Anterior cingulate cortex (tissue), 58 donors: ENCODE measurements at regions not wholly inside any gene's neighbourhood (a gene's known extent, or its start where the extent isn't known, plus 50 kb on each side); places are given as distances from the start of the nearest gene placed in this dataset.
"Not testable (repeated sequence)": the region's sequence is repeated elsewhere in the genome, so short reads cannot be mapped to it uniquely, and the experiment has no call there.

Source experiments
- DNase-seq, 58 donors: peaks; one replicate each; lab custom pipeline; 2025; lab: John Stamatoyannopoulos, UW

- peak in 1 of 58 donors; percentile 24 for DNase-seq
These were observed 69.2 kb upstream of the SSBP3 start for GRCh38 chr1:54475357-54475881.

DNA sequence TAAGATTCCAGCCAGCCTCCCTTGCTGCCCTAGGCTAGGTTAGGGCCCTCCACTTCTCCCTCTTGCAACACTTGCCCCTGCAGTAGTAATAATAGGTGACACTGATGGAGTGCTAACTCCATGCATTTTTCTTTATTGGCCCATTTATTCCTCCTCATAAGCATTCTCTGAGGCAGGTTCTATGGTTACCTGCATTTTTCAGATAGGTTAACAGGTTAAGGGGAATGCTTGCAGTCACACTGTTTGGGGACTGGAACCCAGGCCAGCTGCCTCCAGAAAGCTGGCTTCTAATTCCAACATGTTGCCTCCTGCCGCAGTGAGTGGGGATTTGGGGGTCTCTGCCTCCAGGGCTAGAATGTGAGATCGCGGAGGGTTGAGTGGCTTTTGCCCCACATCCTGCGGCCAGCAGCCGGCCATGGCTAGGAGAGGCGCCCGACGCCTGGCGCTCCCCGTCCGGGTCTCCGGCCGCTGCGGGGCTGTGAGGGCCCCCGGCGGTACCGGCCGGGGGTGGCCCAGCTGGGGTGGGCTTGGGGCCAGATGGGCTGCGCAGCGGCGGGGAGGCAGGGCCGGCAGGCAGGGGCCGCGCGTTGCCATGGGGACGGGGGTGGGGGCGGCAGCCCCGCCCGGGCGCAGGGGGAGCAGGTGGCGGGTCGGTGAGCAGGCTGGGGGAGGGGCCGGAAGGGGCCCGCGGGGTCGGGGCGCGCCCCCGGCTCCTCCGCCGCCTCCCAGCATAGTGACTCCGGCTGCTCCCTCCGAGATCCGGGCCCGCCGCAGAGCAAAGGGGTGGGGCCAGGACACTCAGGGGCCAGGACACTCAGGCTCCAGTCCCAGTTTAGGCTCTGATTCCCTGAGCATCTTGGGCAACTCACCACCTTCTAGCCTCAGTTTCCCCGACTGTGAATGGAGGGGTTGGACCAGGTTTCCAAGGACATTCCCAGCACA, 68.4 kb upstream of the SSBP3 start:
- peak in 2 of 58 donors; percentile 14 to 35 for DNase-seq

GRCh38 chr1:54471588-54471987, 65.4 kb upstream of the SSBP3 start:
- DNase-seq, result no peak

- not testable (repeated sequence) for DNase-seq
These were observed 63.2 kb upstream of the SSBP3 start for GRCh38 chr1:54469444-54469843.

DNA sequence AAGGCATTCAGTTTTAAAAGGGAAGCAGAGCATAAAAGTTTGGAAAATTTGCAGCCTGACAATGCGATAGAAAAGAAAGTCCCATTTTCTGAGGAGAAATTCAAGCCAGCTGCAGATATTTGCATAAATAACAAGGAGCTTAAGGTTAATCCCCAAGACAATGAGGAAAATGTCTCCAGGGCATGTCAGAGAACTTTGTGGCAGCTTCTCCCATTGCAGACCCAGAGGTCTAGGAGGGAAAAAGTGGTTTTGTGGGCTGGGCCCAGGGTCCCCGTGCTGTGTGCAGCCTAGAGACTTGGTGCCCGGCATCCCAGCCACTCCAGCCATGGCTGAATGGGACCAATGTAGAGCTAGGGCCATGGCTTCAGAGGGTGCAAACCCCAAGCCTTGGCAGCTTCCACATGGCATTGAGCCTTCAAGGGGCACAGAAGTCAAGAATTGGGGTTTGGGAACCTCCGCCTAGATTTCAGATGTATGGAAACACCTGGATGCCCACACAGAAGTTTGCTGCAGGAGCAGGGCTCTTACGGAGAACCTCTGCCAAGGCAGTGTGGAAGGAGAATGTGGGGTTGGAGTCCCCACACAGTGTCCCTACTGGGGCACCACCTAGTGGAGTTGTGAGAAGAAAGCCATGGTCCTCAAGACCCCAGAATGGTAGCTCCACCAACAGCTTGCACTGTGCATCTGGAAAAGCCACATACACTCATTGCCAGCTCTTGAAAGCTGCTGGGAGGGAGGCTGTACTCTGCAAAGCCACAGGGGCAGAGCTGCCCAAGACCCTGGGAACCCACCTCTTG, 62.3 kb upstream of the SSBP3 start:
- DNase-seq, result not testable (repeated sequence)

GRCh38 chr1:54465351-54465811, 59.2 kb upstream of the SSBP3 start:
- DNase-seq, result peak in 16 of 58 donors; percentile 5 to 26 (median 18)

- no peak for DNase-seq
These were observed 58.4 kb upstream of the SSBP3 start for GRCh38 chr1:54464477-54465146.

GRCh38 chr1:54464031-54464476, 57.9 kb upstream of the SSBP3 start:
- DNase-seq, result no peak

DNA sequence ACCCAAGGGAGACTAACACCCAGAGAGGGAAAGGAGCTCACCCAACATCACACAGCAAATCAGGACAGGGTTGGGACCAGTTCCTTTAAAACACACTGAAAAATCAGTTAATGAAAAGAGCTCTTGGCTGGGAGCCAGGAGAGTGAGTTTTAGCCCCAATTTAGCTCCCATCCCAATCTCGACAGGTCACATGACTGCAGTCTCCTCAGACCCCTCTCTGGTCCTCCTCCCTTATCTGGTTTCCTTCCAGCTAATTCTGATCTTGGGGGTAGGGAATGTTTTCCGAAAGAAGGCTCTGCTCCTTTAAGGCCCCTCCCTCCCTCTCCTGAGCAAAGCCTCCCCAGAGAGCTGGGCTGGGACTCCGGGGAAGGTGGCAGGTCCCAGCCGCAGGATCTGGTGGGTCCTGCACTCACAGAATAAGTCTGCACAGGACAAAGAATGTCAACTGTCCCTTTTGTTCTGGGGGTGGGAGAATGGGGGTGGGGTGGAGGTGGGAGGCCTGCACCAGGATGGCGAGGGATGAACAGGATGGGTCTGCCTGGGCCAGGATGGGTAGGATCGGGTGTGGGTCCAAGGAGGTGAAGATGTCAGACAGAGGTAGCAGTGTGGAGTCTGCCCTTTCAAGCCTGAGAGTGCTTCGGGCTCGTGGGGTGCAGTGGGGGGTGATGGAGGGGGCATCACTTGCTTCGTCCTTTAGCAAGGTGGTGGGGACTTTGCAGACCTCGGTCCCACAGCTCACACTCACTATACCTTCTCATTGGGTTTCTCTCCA, 57.3 kb upstream of the SSBP3 start:
- no peak for DNase-seq

- DNase-seq, result no peak
These were observed 56.5 kb upstream of the SSBP3 start for GRCh38 chr1:54462597-54463258.

- no peak for DNase-seq
These were observed 55.8 kb upstream of the SSBP3 start for GRCh38 chr1:54461731-54462596.

- no peak for DNase-seq
These were observed 54.7 kb upstream of the SSBP3 start for GRCh38 chr1:54460861-54461387.

- DNase-seq, result no peak
These were observed 54.2 kb upstream of the SSBP3 start for GRCh38 chr1:54460351-54460750.

DNA sequence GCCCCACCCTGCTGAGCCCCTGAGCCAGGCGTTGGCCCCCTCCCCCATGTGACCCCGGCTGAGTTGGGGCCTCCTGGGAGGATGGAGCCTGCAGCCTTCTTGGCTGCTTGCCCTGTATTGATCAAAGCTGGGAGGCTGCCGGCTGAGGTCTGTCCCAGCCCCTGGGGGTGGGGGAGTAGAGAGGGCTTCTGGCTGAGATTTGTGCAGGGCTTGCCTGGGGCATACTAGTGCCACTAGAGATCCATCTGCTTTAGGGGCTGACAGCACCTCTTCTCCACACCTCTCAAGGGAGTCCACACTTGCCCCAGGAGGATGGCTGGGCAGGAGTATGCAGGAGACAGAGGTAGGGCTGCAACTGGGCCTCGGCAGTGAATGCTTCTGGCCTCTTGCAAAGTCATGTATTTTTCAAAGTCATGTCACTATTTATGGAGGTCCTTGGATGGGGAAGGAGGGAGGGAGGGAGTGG, 53.6 kb upstream of the SSBP3 start:
- DNase-seq, result no peak

DNA sequence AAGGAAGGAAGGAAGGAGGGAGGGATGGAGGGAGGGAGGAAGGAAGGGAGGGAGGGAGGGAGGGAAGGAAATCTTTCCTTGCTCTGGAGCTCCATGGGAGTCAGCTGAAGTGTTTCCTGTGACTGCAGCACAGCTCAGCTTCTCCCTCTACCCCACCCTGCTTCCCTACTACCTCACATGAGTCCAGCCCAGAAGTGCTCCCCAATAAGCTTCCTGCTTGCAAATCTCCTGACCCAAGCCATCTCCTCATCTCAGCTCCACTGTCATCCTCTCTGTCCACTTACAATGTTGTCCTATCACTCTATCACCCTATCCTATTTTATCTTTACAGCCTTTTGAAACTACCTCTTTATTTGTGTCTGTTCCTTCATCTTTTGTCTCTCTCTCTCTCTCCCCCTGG, 52.9 kb upstream of the SSBP3 start:
- DNase-seq, result no peak

DNA sequence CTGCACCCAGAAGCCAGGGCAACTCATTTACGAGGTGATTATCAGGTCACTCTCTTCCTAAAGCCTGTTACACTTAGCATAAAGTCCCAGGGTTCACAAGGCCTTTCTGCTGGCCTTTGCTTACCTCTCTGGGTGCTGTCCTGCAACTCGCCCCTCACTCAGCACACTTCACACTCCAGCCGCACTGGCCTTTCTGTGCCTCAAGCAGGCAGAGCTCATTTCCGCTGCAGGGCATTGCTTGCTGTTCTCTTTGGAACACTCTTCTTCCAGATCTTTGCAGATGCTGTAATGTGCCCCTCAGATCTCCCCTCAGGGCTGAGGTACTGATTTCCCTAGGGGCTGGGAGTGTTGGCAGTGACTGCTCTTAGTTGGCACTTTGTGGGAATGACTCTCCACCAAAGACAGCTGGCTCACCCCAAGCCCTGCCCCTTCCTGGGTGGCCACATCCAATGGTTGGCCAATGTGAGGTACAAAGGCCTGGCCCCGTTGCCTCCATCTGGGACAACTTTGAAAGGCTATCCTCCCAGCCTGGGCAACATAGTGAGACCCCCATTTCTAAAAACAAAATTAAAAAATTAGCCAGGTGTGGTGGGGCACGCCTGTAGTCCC, 50.8 kb upstream of the SSBP3 start:
- no peak for DNase-seq

GRCh38 chr1:54456361-54456760, 50.2 kb upstream of the SSBP3 start:
- no peak for DNase-seq
